K562 (cell line): ENCODE measurements at regions not wholly inside any gene's neighbourhood (a gene's known extent, or its start where the extent isn't known, plus 50 kb on each side); places are given as distances from the start of the nearest gene placed in this dataset.

ENCODE experiments used
- ATAC-seq: fragments of 200-7000 bp; cut with Tn5 transposase; 3 replicates; pipeline ENCODE4 v1.9.1; 2020; ENCODE audit warnings: moderate library complexity
- BruUV-seq: library from RNA; stranded (reverse); fragments of 400-500 nt; replicated peaks from 2 replicates; lab custom pipeline; 2021; lab: Mats Ljungman, UMichigan
- CTCF ChIA-PET: fragments of 300-600 bp; formaldehyde crosslinking; extraction: SDS; loops from one replicate; lab custom pipeline; 2021; ENCODE audit warnings: low intra/inter-chr PET ratio; lab: Yijun Ruan, JAX
- POLR2A ChIA-PET: fragments of 300-600, 350-650 bp; sonication (Branson Sonifier 250); formaldehyde crosslinking; extraction: SDS; loops from one replicate; lab custom pipeline; 2021; ENCODE audit warnings: antibody characterized with exemption, inconsistent platforms; lab: Yijun Ruan, JAX
- DNase-seq, 4 experiments: peaks; one replicate each; pipeline versions ENCODE4 v3.0.0 to v3.0.0-alpha.2; 2011 to 2018; ENCODE audit warnings: low spot score in 3 of 4, mixed read lengths in 3 of 4; ENCODE audit errors: extremely low read depth in 1 of 4
- FAIRE-seq: peaks from 2 replicates; lab custom pipeline; 2011; peaks lifted over from hg19 to GRCh38; lab: Jason Lieb, UNC
- H2AFZ ChIP-seq: 2 replicates; pipeline ENCODE4 v1.6.0; 2011; ENCODE audit warnings: low read depth, low read length, control low read depth, inconsistent platforms
- H3K27ac ChIP-seq: fragments of 200-600 bp; 3 replicates; pipeline ENCODE4 v1.8.0; 2011; ENCODE audit warnings: low read depth, mild to moderate bottlenecking, control low read depth, inconsistent platforms, low read length, moderate library complexity, mixed read lengths; ENCODE audit errors: extremely low read depth
- H3K27me3 ChIP-seq, 2 experiments: fragments of 300-600 bp in 1 of 2; 2 replicates in 1 of 2; 3 replicates in 1 of 2; pipeline versions ENCODE4 v1.6.0 to v1.8.0; 2011; ENCODE audit warnings: inconsistent platforms in 2 of 2, low read length in 2 of 2, mild to moderate bottlenecking in 1 of 2, mixed read lengths in 1 of 2, moderate library complexity in 1 of 2; ENCODE audit not compliant: control insufficient read depth in 2 of 2, insufficient read depth in 2 of 2
- H3K36me3 ChIP-seq: fragments of 300-600 bp; 3 replicates; pipeline ENCODE4 v1.8.0; 2011; ENCODE audit warnings: mild to moderate bottlenecking, low read length, inconsistent platforms; ENCODE audit not compliant: control insufficient read depth, insufficient read depth
- H3K4me1 ChIP-seq, 2 experiments: fragments of 200-600 bp in 1 of 2; replicated peaks in 1 of 2; 2 replicates in 1 of 2; 3 replicates in 1 of 2; pipeline versions ENCODE4 v1.5.1 to v1.8.0; 2011; ENCODE audit warnings: inconsistent platforms in 2 of 2, low read length in 2 of 2, mild to moderate bottlenecking in 1 of 2, mixed read lengths in 1 of 2, moderate library complexity in 1 of 2; ENCODE audit not compliant: control insufficient read depth in 2 of 2, insufficient read depth in 2 of 2
- H3K4me2 ChIP-seq: 2 replicates; pipeline ENCODE4 v1.6.1; 2011; ENCODE audit warnings: low read length, control low read depth, inconsistent platforms, mixed read lengths; ENCODE audit not compliant: insufficient read depth
- H3K4me3 ChIP-seq: fragments of 200-600 bp; sonication (generic), shearing (Covaris generic); 2 replicates; pipeline ENCODE4 v1.5.1; 2016; ENCODE audit warnings: control low read depth, inconsistent platforms
- H3K79me2 ChIP-seq: fragments of 200-600 bp; 3 replicates; pipeline ENCODE4 v1.8.0; 2011; ENCODE audit warnings: low read length, inconsistent platforms; ENCODE audit not compliant: control insufficient read depth, insufficient read depth
- H3K9ac ChIP-seq, 2 experiments: 2 replicates each; pipeline versions ENCODE4 v1.6.0 to v1.6.1; 2011; ENCODE audit warnings: low read depth in 2 of 2, low read length in 2 of 2, control low read depth in 1 of 2, inconsistent platforms in 1 of 2, mild to moderate bottlenecking in 1 of 2, mixed read lengths in 1 of 2; ENCODE audit not compliant: insufficient read depth in 1 of 2
- H3K9me1 ChIP-seq: one replicate; pipeline ENCODE4 v1.6.0; 2011; ENCODE audit warnings: inconsistent platforms, mild to moderate bottlenecking, low read length, moderate library complexity; ENCODE audit not compliant: control insufficient read depth, insufficient read depth
- H3K9me3 ChIP-seq: replicated peaks from 2 replicates; pipeline ENCODE4 v1.5.1; 2011; ENCODE audit warnings: low read depth, low read length, inconsistent platforms; ENCODE audit not compliant: control insufficient read depth, insufficient read depth
- H4K20me1 ChIP-seq: replicated peaks from 2 replicates; pipeline ENCODE4 v1.6.1; 2011; ENCODE audit warnings: low read length, inconsistent platforms, mixed read lengths; ENCODE audit not compliant: control insufficient read depth, insufficient read depth
- CBFA2T2 ChIP-seq: fragments of 450-650 bp; conservative IDR thresholded peaks from 2 replicates; pipeline ENCODE4 v1.6.1; 2017; ENCODE audit warnings: mild to moderate bottlenecking
- CBFA2T3 ChIP-seq: fragments of 450-650 bp; IDR thresholded peaks from 2 replicates; pipeline ENCODE4 v1.6.1; 2017
- FOS ChIP-seq: IDR thresholded peaks from 3 replicates; pipeline ENCODE4 v1.6.1; 2011; ENCODE audit not compliant: insufficient read length; ENCODE audit errors: extremely low read depth
- HMG20B ChIP-seq: fragments of 250-450 bp; sonication (Bioruptor Pico); IDR thresholded peaks from 2 replicates; pipeline ENCODE4 v1.5.0; 2021; ENCODE audit warnings: mild to moderate bottlenecking
- MEIS2 ChIP-seq: fragments of 450-650 bp; IDR thresholded peaks from 2 replicates; pipeline ENCODE4 v1.6.1; 2014; ENCODE audit warnings: mild to moderate bottlenecking; ENCODE audit not compliant: partially characterized antibody
- NCOA6 ChIP-seq: fragments of 450-650 bp; IDR thresholded peaks from 2 replicates; pipeline ENCODE4 v1.6.1; 2017; ENCODE audit warnings: mild to moderate bottlenecking
- PCBP1 ChIP-seq: fragments of 200-400 bp; formaldehyde crosslinking; IDR thresholded peaks from 2 replicates; pipeline ENCODE4 v1.6.1; 2018; ENCODE audit warnings: mild to moderate bottlenecking, low read depth, low read length; ENCODE audit not compliant: poor library complexity, severe bottlenecking
- ZNF431 ChIP-seq: sonication (generic); formaldehyde crosslinking; IDR thresholded peaks from 2 replicates; pipeline ENCODE4 v1.8.0; 2022; ENCODE audit warnings: mild to moderate bottlenecking, missing genetic modification reagents
- WGBS: fragments of 100-300 bp; shearing (Covaris generic); methylation state at CpG from one replicate; pipeline ENCODE4 v1.1.6; 2016; ENCODE audit warnings: low coverage, mixed read lengths; ENCODE audit not compliant: insufficient coverage; ENCODE audit errors: missing lambda C conversion rate; 5-methylcytosine and 5-hydroxymethylcytosine counted together
- in situ Hi-C: fragments of 300-500 bp; cut with MboI; formaldehyde crosslinking; loops from 4 replicates; pipeline ENCODE4 v1.15.0; 2018; ENCODE audit warnings: inconsistent platforms, mixed read lengths
- intact Hi-C: fragments of 100-400 bp; cut with micrococcal nuclease; formaldehyde crosslinking; loops from 2 replicates; pipeline ENCODE4 v1.14.2; 2022
- TF ChIP-seq, protein P1 (sequence below): fragments of 450-650 bp; IDR thresholded peaks from 2 replicates; pipeline ENCODE4 v1.6.1; 2018; ENCODE audit warnings: mild to moderate bottlenecking, low read depth; ENCODE audit not compliant: partially characterized antibody
- TF ChIP-seq, protein P2 (sequence below): fragments of 450-650 bp; IDR thresholded peaks from 2 replicates; pipeline ENCODE4 v1.6.1; 2016; ENCODE audit warnings: low read depth, mild to moderate bottlenecking, moderate library complexity
- TF ChIP-seq, protein P3 (sequence below): fragments of 250-450 bp; sonication (Bioruptor Pico); IDR thresholded peaks from 2 replicates; pipeline ENCODE4 v1.5.0; 2021; ENCODE audit warnings: mild to moderate bottlenecking, moderate library complexity
- TF ChIP-seq, protein P4 (sequence below): fragments of 450-650 bp; IDR thresholded peaks from 2 replicates; pipeline ENCODE4 v1.7.0; 2016; ENCODE audit warnings: borderline replicate concordance
- TF ChIP-seq, protein P5 (sequence below), 3 experiments: fragments of 200-800 bp in 1 of 3; sonication (Bioruptor generic) in 1 of 3; sonication (generic) in 1 of 3; formaldehyde crosslinking in 1 of 3; IDR thresholded peaks; 2 replicates each; pipeline versions ENCODE4 v1.6.1 to v1.8.0; 2016 to 2022; ENCODE audit warnings: mild to moderate bottlenecking in 2 of 3, missing compliant biosample characterization in 2 of 3, missing genetic modification characterization in 2 of 3, missing genetic modification reagents in 1 of 3

DNA sequence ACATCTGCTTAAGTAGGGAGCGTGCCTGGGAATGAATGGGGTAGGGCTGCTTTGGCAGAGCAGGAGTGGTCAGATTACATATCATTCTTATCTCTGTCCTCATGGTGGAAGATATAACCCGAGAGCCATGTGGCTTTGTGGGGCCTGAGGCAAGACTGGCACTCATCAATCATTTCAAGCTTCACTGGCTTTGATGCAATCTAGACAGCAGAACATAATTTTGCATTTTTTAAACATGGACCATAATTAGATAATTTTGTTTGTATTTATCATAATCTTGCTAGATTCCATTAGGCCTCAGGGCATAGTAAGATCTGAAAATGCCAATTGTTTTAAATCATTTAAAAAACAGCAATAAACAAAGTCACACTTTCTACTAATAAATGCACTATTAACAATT, 480.3 kb downstream of the NXPH1 start:
- BruUV-seq, result no TSS peak
- TF ChIP-seq MEIS2, result peak; percentile 71
- TF ChIP-seq, protein P1, sequence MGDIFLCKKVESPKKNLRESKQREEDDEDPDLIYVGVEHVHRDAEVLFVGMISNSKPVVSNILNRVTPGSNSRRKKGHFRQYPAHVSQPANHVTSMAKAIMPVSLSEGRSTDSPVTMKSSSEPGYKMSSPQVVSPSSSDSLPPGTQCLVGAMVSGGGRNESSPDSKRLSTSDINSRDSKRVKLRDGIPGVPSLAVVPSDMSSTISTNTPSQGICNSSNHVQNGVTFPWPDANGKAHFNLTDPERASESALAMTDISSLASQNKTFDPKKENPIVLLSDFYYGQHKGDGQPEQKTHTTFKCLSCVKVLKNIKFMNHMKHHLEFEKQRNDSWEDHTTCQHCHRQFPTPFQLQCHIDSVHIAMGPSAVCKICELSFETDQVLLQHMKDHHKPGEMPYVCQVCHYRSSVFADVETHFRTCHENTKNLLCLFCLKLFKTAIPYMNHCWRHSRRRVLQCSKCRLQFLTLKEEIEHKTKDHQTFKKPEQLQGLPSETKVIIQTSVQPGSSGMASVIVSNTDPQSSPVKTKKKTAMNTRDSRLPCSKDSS, result no peak
- TF ChIP-seq ZNF431 (CRISPR knock-in tag), result no peak
- TF ChIP-seq, protein P2, sequence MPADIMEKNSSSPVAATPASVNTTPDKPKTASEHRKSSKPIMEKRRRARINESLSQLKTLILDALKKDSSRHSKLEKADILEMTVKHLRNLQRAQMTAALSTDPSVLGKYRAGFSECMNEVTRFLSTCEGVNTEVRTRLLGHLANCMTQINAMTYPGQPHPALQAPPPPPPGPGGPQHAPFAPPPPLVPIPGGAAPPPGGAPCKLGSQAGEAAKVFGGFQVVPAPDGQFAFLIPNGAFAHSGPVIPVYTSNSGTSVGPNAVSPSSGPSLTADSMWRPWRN, result no peak
- TF ChIP-seq, protein P3, sequence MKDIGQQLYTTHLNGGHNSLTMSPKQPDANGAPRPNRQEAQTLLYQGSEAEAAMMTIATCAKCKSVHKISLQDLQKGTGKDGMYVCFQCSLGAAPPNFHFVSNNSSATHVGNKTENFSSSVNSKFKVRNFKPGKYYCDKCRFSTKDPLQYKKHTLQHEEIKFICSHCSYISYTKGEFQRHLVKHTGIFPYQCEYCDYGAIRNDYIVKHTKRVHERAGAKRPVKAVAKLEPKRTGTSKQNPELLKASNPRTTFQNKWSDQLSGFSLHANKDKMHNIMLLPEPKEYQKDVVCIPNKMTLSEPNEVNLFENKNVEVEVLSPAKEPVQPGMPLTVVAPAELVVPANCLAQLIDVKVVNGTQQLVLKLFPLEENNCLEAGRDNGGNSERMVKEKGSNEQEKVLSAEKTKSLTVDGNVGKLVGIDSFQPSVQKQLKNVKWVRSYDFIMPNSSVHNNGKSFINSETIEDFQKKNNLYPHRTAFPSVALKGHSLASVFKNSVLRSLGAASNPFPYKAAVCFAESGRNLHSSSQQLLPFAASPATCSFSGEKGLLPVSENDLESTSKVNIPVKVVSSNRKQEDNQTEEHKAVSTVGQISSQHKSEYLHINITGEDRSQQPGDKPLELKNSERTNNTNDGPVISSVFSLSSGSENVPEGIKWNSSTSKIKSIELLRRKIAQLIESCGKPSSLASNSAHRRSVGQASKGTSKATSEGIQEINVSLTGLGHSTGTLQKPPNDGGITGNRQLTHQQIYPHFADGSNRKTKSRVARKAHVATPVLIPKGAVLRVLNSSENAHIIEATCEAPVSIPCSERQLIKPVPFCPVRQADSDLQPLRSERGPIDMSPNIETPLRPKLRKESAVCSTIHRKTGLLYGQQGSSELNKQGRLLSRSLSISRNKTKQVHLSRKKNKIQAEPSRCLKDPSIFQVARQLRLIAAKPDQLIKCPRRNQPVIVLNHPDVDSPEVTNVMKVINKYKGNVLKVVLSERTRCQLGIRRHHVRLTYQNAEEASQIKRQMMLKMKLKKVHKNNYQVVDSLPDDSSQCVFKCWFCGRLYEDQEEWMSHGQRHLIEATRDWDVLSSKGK (CRISPR knock-in tag), result no peak
- peak; percentile 26; the same call in 1 of the 2 replicates for TF ChIP-seq CBFA2T3
- TF ChIP-seq, protein P4, sequence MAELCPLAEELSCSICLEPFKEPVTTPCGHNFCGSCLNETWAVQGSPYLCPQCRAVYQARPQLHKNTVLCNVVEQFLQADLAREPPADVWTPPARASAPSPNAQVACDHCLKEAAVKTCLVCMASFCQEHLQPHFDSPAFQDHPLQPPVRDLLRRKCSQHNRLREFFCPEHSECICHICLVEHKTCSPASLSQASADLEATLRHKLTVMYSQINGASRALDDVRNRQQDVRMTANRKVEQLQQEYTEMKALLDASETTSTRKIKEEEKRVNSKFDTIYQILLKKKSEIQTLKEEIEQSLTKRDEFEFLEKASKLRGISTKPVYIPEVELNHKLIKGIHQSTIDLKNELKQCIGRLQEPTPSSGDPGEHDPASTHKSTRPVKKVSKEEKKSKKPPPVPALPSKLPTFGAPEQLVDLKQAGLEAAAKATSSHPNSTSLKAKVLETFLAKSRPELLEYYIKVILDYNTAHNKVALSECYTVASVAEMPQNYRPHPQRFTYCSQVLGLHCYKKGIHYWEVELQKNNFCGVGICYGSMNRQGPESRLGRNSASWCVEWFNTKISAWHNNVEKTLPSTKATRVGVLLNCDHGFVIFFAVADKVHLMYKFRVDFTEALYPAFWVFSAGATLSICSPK, result no peak
- TF ChIP-seq FOS, result no peak
- no peak for TF ChIP-seq PCBP1
- TF ChIP-seq, protein P5, sequence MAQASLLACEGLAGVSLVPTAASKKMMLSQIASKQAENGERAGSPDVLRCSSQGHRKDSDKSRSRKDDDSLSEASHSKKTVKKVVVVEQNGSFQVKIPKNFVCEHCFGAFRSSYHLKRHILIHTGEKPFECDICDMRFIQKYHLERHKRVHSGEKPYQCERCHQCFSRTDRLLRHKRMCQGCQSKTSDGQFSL (CRISPR knock-in tag; IDR thresholded peaks at IDR 0.05), result no peak
- TF ChIP-seq, protein P5 (tag; IDR thresholded peaks at IDR 0.05), result no peak
- no peak for TF ChIP-seq HMG20B (CRISPR knock-in tag)
- TF ChIP-seq NCOA6, result no peak
- 0 out of 2 replicates have a peak, but pooled peaks have one; percentile 7 for TF ChIP-seq CBFA2T2

More for the DNA sequence above, 480.3 kb downstream of the NXPH1 start:
- POLR2A ChIA-PET, result no interaction called here
- 5% methylated on average over 2 of the region's 2 CpGs for WGBS
- no peak overlapping the region for H3K4me3 ChIP-seq
- CTCF ChIA-PET, result no interaction called here
- no peaks in the 10 kb centered on the region for H3K79me2 ChIP-seq
- H3K27me3 ChIP-seq, result no peaks in the 10 kb centered on the region
- no peak overlapping the region for H3K4me2 ChIP-seq
- no peaks in the 10 kb centered on the region for H3K9me3 ChIP-seq
- in situ Hi-C loops (no loop called here), intact Hi-C loops (no loop called here)
- no peak overlapping the region for H3K9ac ChIP-seq
- ATAC-seq (no peak), DNase-seq (peak in 1 of 4 experiments; percentile 8), FAIRE-seq (no peak)
- H3K27ac ChIP-seq, result no peak overlapping the region
- H3K36me3 ChIP-seq, result no peaks in the 10 kb centered on the region
- no peaks in the 10 kb centered on the region for H4K20me1 ChIP-seq
- H3K9me1 ChIP-seq, result no peaks in the 10 kb centered on the region
- no peaks in the 10 kb centered on the region for H3K4me1 ChIP-seq
- no peak overlapping the region for H2AFZ ChIP-seq
